C4-2B (cell line): ENCODE measurements at regions not wholly inside any gene's neighbourhood (a gene's known extent, or its start where the extent isn't known, plus 50 kb on each side); places are given as distances from the start of the nearest gene placed in this dataset.

ENCODE experiments used
- ZFX ChIP-seq: fragments of 450-650 bp; IDR thresholded peaks from 2 replicates; pipeline ENCODE4 v1.6.1; 2017
- TF ChIP-seq, protein P1 (sequence below): fragments of 450-650 bp; conservative IDR thresholded peaks from 2 replicates; pipeline ENCODE4 v1.5.1; 2017; ENCODE audit warnings: mild to moderate bottlenecking

DNA sequence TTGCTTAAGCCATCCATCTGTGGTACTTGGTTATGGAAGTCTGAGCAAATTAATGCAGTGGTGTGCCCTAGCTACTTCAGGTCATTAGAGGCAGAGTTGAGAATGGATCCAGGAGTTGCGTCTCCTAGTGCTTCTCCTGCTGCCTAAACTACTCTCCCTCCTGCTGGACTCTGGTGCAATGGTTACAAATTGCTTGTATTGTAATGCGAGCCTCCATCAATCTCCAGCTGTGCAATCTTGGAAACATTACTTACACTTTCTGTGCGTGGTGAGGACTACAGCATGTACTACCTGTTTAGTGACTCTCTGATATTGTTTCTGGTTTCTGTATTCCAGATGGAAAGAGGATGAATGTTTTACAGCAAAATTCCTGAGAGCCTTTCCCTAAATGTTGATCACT is 119.0 kb upstream of the CYRIA start:
- TF ChIP-seq, protein P1, sequence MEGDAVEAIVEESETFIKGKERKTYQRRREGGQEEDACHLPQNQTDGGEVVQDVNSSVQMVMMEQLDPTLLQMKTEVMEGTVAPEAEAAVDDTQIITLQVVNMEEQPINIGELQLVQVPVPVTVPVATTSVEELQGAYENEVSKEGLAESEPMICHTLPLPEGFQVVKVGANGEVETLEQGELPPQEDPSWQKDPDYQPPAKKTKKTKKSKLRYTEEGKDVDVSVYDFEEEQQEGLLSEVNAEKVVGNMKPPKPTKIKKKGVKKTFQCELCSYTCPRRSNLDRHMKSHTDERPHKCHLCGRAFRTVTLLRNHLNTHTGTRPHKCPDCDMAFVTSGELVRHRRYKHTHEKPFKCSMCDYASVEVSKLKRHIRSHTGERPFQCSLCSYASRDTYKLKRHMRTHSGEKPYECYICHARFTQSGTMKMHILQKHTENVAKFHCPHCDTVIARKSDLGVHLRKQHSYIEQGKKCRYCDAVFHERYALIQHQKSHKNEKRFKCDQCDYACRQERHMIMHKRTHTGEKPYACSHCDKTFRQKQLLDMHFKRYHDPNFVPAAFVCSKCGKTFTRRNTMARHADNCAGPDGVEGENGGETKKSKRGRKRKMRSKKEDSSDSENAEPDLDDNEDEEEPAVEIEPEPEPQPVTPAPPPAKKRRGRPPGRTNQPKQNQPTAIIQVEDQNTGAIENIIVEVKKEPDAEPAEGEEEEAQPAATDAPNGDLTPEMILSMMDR, result no peak
- TF ChIP-seq ZFX, result no peak
